ENCODE measurements at regions not wholly inside any gene's neighbourhood (a gene's known extent, or its start where the extent isn't known, plus 50 kb on each side); places are given as distances from the start of the nearest gene placed in this dataset.

GRCh38 chr1:25089772-25090171 lies 142.5 kb downstream of the SYF2 start:
- Histone ChIP-seq H2AFZ (ENCODE audit: low read length) (no peak overlapping the region), H3F3A (ENCODE audit: insufficient read depth, low read length) (no peaks in the 10 kb centered on the region), H3K4me1 (ENCODE audit: low read length) (no peaks in the 10 kb centered on the region), H3K27ac (ENCODE audit: low read length) (no peak overlapping the region), H4K20me1 (ENCODE audit: insufficient read depth, low read length) (no peaks in the 10 kb centered on the region), H3K9ac (ENCODE audit: low read length) (no peak overlapping the region), H3K9me2 (replicated peaks; ENCODE audit: insufficient read depth, low read length) (no peaks in the 10 kb centered on the region), H3K4me2 (ENCODE audit: low read depth, low read length) (no peak overlapping the region), H3K36me3 (replicated peaks; ENCODE audit: insufficient read depth, low read length) (no peaks in the 10 kb centered on the region), H3K9me3 (replicated peaks; ENCODE audit: insufficient read depth, low read length) (no peaks in the 10 kb centered on the region), H3K79me2 (ENCODE audit: low read length) (no peaks in the 10 kb centered on the region), H3K4me3 (ENCODE audit: low read length) (no peak overlapping the region), H3K27me3 (replicated peaks; ENCODE audit: insufficient read depth, low read length) (no peaks in the 10 kb centered on the region)
- TF ChIP-seq EZH2phosphoT487 (IDR thresholded peaks at IDR 0.05; ENCODE audit: low read length) (no peak), EZH2 (optimal IDR thresholded peaks at IDR 0.05; ENCODE audit: low read depth, low read length) (no peak), CTCF (IDR thresholded peaks at IDR 0.05; ENCODE audit: low read length) (no peak)
- no peak for DNase-seq

- no peaks in the 10 kb centered on the region for H3K27me3 ChIP-seq (replicated peaks; ENCODE audit: insufficient read depth, low read length)
- no peaks in the 10 kb centered on the region for H3K36me3 ChIP-seq (replicated peaks; ENCODE audit: insufficient read depth, low read length)
- TF ChIP-seq CTCF (IDR thresholded peaks at IDR 0.05; ENCODE audit: low read length): no peak
- no peak for TF ChIP-seq EZH2 (optimal IDR thresholded peaks at IDR 0.05; ENCODE audit: low read depth, low read length)
- no peak for TF ChIP-seq EZH2phosphoT487 (IDR thresholded peaks at IDR 0.05; ENCODE audit: low read length)
- no peak overlapping the region for H3K4me2 ChIP-seq (ENCODE audit: low read depth, low read length)
- H3K9ac ChIP-seq (ENCODE audit: low read length): no peak overlapping the region
- no peaks in the 10 kb centered on the region for H3K4me1 ChIP-seq (ENCODE audit: low read length)
- H3F3A ChIP-seq (ENCODE audit: insufficient read depth, low read length): no peaks in the 10 kb centered on the region
- no peaks in the 10 kb centered on the region for H3K79me2 ChIP-seq (ENCODE audit: low read length)
- no peak for DNase-seq
- H4K20me1 ChIP-seq (ENCODE audit: insufficient read depth, low read length): no peaks in the 10 kb centered on the region
- no peaks in the 10 kb centered on the region for H3K9me3 ChIP-seq (replicated peaks; ENCODE audit: insufficient read depth, low read length)
- no peak overlapping the region for H2AFZ ChIP-seq (ENCODE audit: low read length)
- no peak overlapping the region for H3K27ac ChIP-seq (ENCODE audit: low read length)
- no peak overlapping the region for H3K4me3 ChIP-seq (ENCODE audit: low read length)
- no peaks in the 10 kb centered on the region for H3K9me2 ChIP-seq (replicated peaks; ENCODE audit: insufficient read depth, low read length)
Observed at GRCh38 chr1:25088946-25089345, 143.4 kb downstream of the SYF2 start.

DNA sequence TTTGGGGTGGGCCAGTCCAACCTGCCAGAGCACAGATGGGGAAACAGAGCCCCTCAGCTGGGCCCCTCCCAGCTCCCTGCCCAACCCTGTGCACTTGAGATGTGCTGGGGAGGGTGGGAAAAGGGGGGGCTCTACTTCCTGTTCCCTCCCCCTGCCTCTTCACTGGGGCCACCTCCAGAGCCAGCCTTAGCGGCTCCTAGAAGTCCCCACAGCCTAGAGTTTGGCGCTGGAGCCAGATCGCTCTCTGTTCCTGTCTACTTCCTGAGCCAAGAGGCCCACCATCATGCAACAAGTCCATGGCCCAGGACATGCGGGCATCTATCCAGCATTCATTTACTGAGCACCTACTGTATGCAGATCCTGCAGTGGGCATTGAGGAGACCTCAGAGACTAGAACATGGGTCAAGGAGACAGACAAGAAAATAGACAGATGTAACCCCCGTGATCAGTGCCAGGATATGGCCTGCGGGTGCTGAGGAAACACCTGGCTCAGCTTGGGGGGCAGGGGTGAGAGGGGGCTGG lies 144.1 kb downstream of the SYF2 start:
- no peak overlapping the region for H3K27ac ChIP-seq (ENCODE audit: low read length)

More for the DNA sequence above, 144.1 kb downstream of the SYF2 start:
- H3K79me2 ChIP-seq (ENCODE audit: low read length): no peaks in the 10 kb centered on the region
- no peak overlapping the region for H2AFZ ChIP-seq (ENCODE audit: low read length)
- H3K36me3 ChIP-seq (replicated peaks; ENCODE audit: insufficient read depth, low read length): no peaks in the 10 kb centered on the region
- TF ChIP-seq CTCF (IDR thresholded peaks at IDR 0.05; ENCODE audit: low read length) (no peak), EZH2 (optimal IDR thresholded peaks at IDR 0.05; ENCODE audit: low read depth, low read length) (no peak), EZH2phosphoT487 (IDR thresholded peaks at IDR 0.05; ENCODE audit: low read length) (no peak)
- H3K9me2 ChIP-seq (replicated peaks; ENCODE audit: insufficient read depth, low read length): no peaks in the 10 kb centered on the region
- H3K9ac ChIP-seq (ENCODE audit: low read length): no peak overlapping the region
- no peaks in the 10 kb centered on the region for H4K20me1 ChIP-seq (ENCODE audit: insufficient read depth, low read length)
- no peaks in the 10 kb centered on the region for H3K9me3 ChIP-seq (replicated peaks; ENCODE audit: insufficient read depth, low read length)
- no peak overlapping the region for H3K4me2 ChIP-seq (ENCODE audit: low read depth, low read length)
- H3K27me3 ChIP-seq (replicated peaks; ENCODE audit: insufficient read depth, low read length): no peaks in the 10 kb centered on the region
- H3K4me1 ChIP-seq (ENCODE audit: low read length): no peaks in the 10 kb centered on the region
- DNase-seq: no peak
- no peaks in the 10 kb centered on the region for H3F3A ChIP-seq (ENCODE audit: insufficient read depth, low read length)
- H3K4me3 ChIP-seq (ENCODE audit: low read length): no peak overlapping the region

Data from MM.1S (cell line).